Stomach smooth muscle (tissue), 2 donors: ENCODE measurements at regions not wholly inside any gene's neighbourhood (a gene's known extent, or its start where the extent isn't known, plus 50 kb on each side); places are given as distances from the start of the nearest gene placed in this dataset.

ENCODE experiments used
- H3K27ac ChIP-seq: one replicate; pipeline ENCODE4 v1.7.0; 2013; ENCODE audit warnings: mild to moderate bottlenecking, low read length, inconsistent platforms
- H3K27me3 ChIP-seq, 2 donors: one replicate each; pipeline ENCODE4 v1.7.0; 2013; ENCODE audit warnings: low read length in 2 of 2; ENCODE audit not compliant: insufficient read depth in 2 of 2, control insufficient read depth in 1 of 2
- H3K36me3 ChIP-seq, 2 donors: one replicate each; pipeline ENCODE4 v1.7.0; 2013; ENCODE audit warnings: low read length in 2 of 2; ENCODE audit not compliant: control insufficient read depth in 2 of 2, insufficient read depth in 2 of 2
- H3K4me1 ChIP-seq: one replicate; pipeline ENCODE4 v1.7.0; 2013; ENCODE audit warnings: low read length; ENCODE audit not compliant: control insufficient read depth, insufficient read depth
- H3K4me3 ChIP-seq, 2 donors: one replicate each; pipeline ENCODE4 v1.7.0; 2013; ENCODE audit warnings: low read length in 2 of 2
- H3K9ac ChIP-seq, 2 donors: one replicate each; pipeline ENCODE4 v1.7.0; 2013; ENCODE audit warnings: low read length in 2 of 2, mild to moderate bottlenecking in 1 of 2
- H3K9me3 ChIP-seq, 2 donors: one replicate each; pipeline ENCODE4 v1.7.0; 2013; ENCODE audit warnings: low read length in 2 of 2; ENCODE audit not compliant: control insufficient read depth in 2 of 2
- donor health status: healthy.
- donor health status: Pancreatic carcinoma.

DNA sequence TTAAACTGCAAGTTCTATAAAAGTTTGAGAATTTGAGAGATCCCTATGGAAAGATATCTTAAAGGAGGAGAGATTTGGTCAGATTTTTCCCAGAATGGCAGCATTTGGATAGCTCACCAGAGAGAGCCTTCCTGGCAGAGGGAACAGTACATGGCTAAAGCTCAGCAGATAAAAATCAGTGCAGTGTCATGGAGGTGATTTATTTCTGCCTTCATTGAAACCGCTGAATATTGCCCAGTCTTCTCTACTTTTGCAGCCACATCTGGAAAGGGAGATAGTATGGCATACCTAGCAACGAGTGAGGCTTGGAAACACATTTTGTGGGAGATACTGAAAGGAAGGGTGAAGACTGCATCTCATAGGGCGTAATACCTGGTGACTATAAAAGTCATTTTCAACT, 155.2 kb downstream of the RFC3 start:
- Histone ChIP-seq H3K4me1 (peaks cover 4% of the 10 kb centered on the region), H3K36me3 (no peaks in the 10 kb centered on the region), H3K9me3 (peaks cover 0 to 3% of the 10 kb centered on the region in 2 donors), H3K27ac (no peak overlapping the region), H3K27me3 (no peaks in the 10 kb centered on the region), H3K4me3 (no peak overlapping the region), H3K9ac (no peak overlapping the region)

GRCh38 chr13:33976965-33977364, 159.0 kb downstream of the RFC3 start:
- Histone ChIP-seq H3K27me3 (no peaks in the 10 kb centered on the region), H3K36me3 (no peaks in the 10 kb centered on the region), H3K9me3 (no peaks in the 10 kb centered on the region), H3K4me3 (no peak overlapping the region), H3K27ac (no peak overlapping the region), H3K9ac (no peak overlapping the region), H3K4me1 (no peaks in the 10 kb centered on the region)

DNA sequence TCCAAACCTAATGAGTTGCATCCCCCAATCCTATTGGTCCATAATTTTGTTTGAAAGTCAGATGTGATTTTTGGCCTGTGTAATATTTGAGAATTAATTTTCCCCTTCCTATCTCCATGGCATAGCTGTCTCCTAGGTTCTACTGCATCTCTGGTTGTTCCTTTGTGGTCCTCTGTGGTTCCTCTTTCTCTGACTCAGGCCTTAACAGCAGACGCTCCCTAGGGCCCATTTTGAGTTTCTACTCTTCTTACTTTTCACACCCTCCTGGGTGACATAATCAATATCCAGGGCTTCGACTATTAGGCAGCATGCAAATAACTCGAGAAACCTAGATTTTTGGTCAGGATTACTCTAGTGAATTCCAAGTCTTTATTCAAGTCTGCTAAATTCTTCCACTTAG, 160.7 kb downstream of the RFC3 start:
- no peak overlapping the region for H3K4me3 ChIP-seq
- no peaks in the 10 kb centered on the region for H3K36me3 ChIP-seq
- H3K27ac ChIP-seq, result no peak overlapping the region
- H3K9ac ChIP-seq, result no peak overlapping the region
- no peaks in the 10 kb centered on the region for H3K27me3 ChIP-seq
- no peaks in the 10 kb centered on the region for H3K9me3 ChIP-seq
- H3K4me1 ChIP-seq, result no peaks in the 10 kb centered on the region

- Histone ChIP-seq H3K4me3 (no peak overlapping the region), H3K4me1 (no peaks in the 10 kb centered on the region), H3K36me3 (no peaks in the 10 kb centered on the region), H3K27me3 (no peaks in the 10 kb centered on the region), H3K27ac (no peak overlapping the region), H3K9ac (no peak overlapping the region), H3K9me3 (no peaks in the 10 kb centered on the region)
Observed at GRCh38 chr13:33992881-33993336, 175.0 kb downstream of the RFC3 start.

DNA sequence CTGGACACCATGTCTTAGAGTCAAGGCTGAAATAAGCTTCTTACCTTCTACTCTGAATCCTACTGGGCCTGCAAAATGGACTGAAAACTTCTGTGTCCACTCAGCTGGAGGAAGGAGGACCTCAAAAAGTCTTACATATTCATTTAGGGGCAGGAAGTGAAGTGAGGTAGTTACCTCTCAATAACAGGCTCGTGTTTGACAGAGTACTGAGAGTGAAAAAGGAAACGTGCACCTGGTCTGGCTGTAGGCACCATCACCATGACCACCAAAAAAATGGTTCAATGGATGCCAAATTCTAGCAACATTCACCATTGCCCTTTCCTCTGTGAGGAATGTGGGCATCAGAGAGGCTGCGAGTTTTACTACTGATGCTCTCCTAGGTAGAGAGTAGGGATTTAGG, 176.2 kb downstream of the RFC3 start:
- Histone ChIP-seq H3K9ac (no peak overlapping the region), H3K4me3 (no peak overlapping the region), H3K4me1 (peaks cover 2% of the 10 kb centered on the region), H3K36me3 (no peaks in the 10 kb centered on the region), H3K27ac (no peak overlapping the region), H3K9me3 (no peaks in the 10 kb centered on the region), H3K27me3 (no peaks in the 10 kb centered on the region)

- no peak overlapping the region for H3K27ac ChIP-seq
- no peaks in the 10 kb centered on the region for H3K27me3 ChIP-seq
- no peaks in the 10 kb centered on the region for H3K36me3 ChIP-seq
- H3K9ac ChIP-seq, result no peak overlapping the region
- no peak overlapping the region for H3K4me3 ChIP-seq
- peaks cover 4% of the 10 kb centered on the region for H3K4me1 ChIP-seq
- no peaks in the 10 kb centered on the region for H3K9me3 ChIP-seq
Observed at GRCh38 chr13:33994826-33995502, 177.0 kb downstream of the RFC3 start.

DNA sequence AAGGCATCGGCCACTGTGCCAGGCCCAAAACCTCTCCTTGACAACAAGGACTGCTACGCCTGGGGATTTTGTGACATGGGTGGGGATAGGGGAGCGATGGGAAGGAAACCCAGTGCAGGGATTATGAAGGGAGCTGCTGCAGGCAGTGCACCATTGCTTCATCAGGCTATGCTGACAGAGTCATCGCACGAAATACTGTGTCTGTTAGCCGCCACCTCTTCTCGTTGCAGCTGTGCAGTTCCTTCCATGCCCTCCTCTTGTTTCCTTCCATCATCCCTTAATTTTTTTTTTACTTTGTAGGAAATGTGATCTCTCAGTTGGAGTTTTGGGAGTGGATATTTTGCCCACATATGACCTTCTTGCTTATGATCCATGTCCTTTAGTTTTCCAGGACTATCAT, 178.7 kb downstream of the RFC3 start:
- no peak overlapping the region for H3K27ac ChIP-seq
- no peak overlapping the region for H3K4me3 ChIP-seq
- no peaks in the 10 kb centered on the region for H3K9me3 ChIP-seq
- H3K27me3 ChIP-seq, result no peaks in the 10 kb centered on the region
- H3K9ac ChIP-seq, result no peak overlapping the region
- H3K36me3 ChIP-seq, result no peaks in the 10 kb centered on the region
- H3K4me1 ChIP-seq, result peaks cover 10% of the 10 kb centered on the region

DNA sequence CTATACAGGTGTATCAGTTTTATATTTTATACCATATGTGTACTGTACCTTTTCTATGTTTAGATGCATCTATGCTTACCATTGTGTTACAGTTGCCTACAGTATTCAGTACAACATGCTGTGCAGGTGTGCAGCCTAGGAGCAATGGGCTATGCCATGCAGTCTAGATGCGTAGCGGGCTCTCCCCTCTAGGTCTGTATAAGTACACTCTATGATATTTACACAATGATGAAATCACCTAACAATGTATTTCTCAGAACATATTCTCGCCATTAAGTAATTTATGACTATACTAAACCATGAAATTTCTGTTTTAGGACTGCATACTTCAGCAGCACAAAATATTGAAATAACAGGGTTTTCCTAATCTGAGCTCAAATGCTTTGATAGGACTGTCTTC, 179.6 kb downstream of the RFC3 start:
- no peak overlapping the region for H3K27ac ChIP-seq
- peaks cover 10% of the 10 kb centered on the region for H3K4me1 ChIP-seq
- no peaks in the 10 kb centered on the region for H3K36me3 ChIP-seq
- H3K27me3 ChIP-seq, result no peaks in the 10 kb centered on the region
- no peak overlapping the region for H3K4me3 ChIP-seq
- H3K9me3 ChIP-seq, result no peaks in the 10 kb centered on the region
- no peak overlapping the region for H3K9ac ChIP-seq

GRCh38 chr13:33999811-34000605, 182.1 kb downstream of the RFC3 start:
- Histone ChIP-seq H3K27me3 (no peaks in the 10 kb centered on the region), H3K9ac (no peak overlapping the region), H3K9me3 (no peaks in the 10 kb centered on the region), H3K4me3 (peak overlapping the region in 1 of 2 donors; percentile 22), H3K27ac (peak overlapping the region; percentile 1), H3K36me3 (no peaks in the 10 kb centered on the region), H3K4me1 (peaks cover 10% of the 10 kb centered on the region)

- H3K27ac ChIP-seq, result no peak overlapping the region
Observed at GRCh38 chr13:34000955-34001354, 183.0 kb downstream of the RFC3 start.

GRCh38 chr13:34001389-34001788, 183.4 kb downstream of the RFC3 start:
- H3K9ac ChIP-seq, result no peak overlapping the region
- H3K27ac ChIP-seq, result no peak overlapping the region
- no peak overlapping the region for H3K4me3 ChIP-seq
- no peaks in the 10 kb centered on the region for H3K27me3 ChIP-seq
- H3K9me3 ChIP-seq, result no peaks in the 10 kb centered on the region
- no peaks in the 10 kb centered on the region for H3K36me3 ChIP-seq
- peaks cover 10% of the 10 kb centered on the region for H3K4me1 ChIP-seq

More at GRCh38 chr13:34000955-34001354, 183.0 kb downstream of the RFC3 start:
- no peaks in the 10 kb centered on the region for H3K9me3 ChIP-seq
- no peaks in the 10 kb centered on the region for H3K27me3 ChIP-seq
- no peaks in the 10 kb centered on the region for H3K36me3 ChIP-seq
- no peak overlapping the region for H3K9ac ChIP-seq
- peaks cover 10% of the 10 kb centered on the region for H3K4me1 ChIP-seq
- no peak overlapping the region for H3K4me3 ChIP-seq
